Astrocyte (in vitro differentiated cells and primary cell): ENCODE measurements at regions not wholly inside any gene's neighbourhood (a gene's known extent, or its start where the extent isn't known, plus 50 kb on each side); places are given as distances from the start of the nearest gene placed in this dataset.

Source experiments
- DNase-seq: peaks from one replicate; pipeline ENCODE4 v3.0.0-alpha.2; 2010; ENCODE audit warnings: low read depth
- FAIRE-seq: peaks from 2 replicates; lab custom pipeline; 2011; peaks lifted over from hg19 to GRCh38; lab: Jason Lieb, UNC
- H2AFZ ChIP-seq: 2 replicates; pipeline ENCODE4 v1.6.0; 2012; ENCODE audit warnings: low read depth, low read length, inconsistent platforms
- H3K27ac ChIP-seq: 2 replicates; pipeline ENCODE4 v1.5.1; 2011; ENCODE audit warnings: low read depth, low read length, inconsistent platforms
- H3K27me3 ChIP-seq: 2 replicates; pipeline ENCODE4 v1.6.0; 2011; ENCODE audit warnings: low read length, inconsistent platforms; ENCODE audit not compliant: insufficient read depth
- H3K36me3 ChIP-seq: 2 replicates; pipeline ENCODE4 v1.5.1; 2011; ENCODE audit warnings: low read length, inconsistent platforms; ENCODE audit not compliant: insufficient read depth
- H3K4me1 ChIP-seq: 2 replicates; pipeline ENCODE4 v1.5.1; 2011; ENCODE audit warnings: low read length, inconsistent platforms; ENCODE audit not compliant: insufficient read depth
- H3K4me2 ChIP-seq: 2 replicates; pipeline ENCODE4 v1.6.0; 2012; ENCODE audit warnings: low read length, inconsistent platforms
- H3K4me3 ChIP-seq: 2 replicates; pipeline ENCODE4 v1.5.1; 2011; ENCODE audit warnings: low read depth, mild to moderate bottlenecking, low read length, inconsistent platforms; ENCODE audit not compliant: insufficient read depth
- H3K79me2 ChIP-seq: 2 replicates; pipeline ENCODE4 v1.6.0; 2012; ENCODE audit warnings: mild to moderate bottlenecking, low read length, inconsistent platforms; ENCODE audit not compliant: insufficient read depth
- H3K9ac ChIP-seq: 2 replicates; pipeline ENCODE4 v1.6.0; 2012; ENCODE audit warnings: mild to moderate bottlenecking, low read length, inconsistent platforms
- H3K9me3 ChIP-seq: 2 replicates; pipeline ENCODE4 v1.5.1; 2012; ENCODE audit warnings: low read depth, mild to moderate bottlenecking, low read length, inconsistent platforms; ENCODE audit not compliant: insufficient read depth
- H4K20me1 ChIP-seq: 2 replicates; pipeline ENCODE4 v1.6.0; 2012; ENCODE audit warnings: low read length, inconsistent platforms; ENCODE audit not compliant: insufficient read depth
- H3K27ac Mint-ChIP-seq: one replicate; pipeline ENCODE4 v1.8.0; 2021; ENCODE audit warnings: mild to moderate bottlenecking, mixed read lengths; ENCODE audit not compliant: unreplicated experiment
- H3K27me3 Mint-ChIP-seq: one replicate; pipeline ENCODE4 v1.8.0; 2021; ENCODE audit warnings: low read depth, mixed read lengths; ENCODE audit not compliant: unreplicated experiment
- H3K36me3 Mint-ChIP-seq: one replicate; pipeline ENCODE4 v1.8.0; 2021; ENCODE audit warnings: low read depth, mixed read lengths; ENCODE audit not compliant: unreplicated experiment
- H3K4me1 Mint-ChIP-seq: one replicate; pipeline ENCODE4 v1.8.0; 2021; ENCODE audit warnings: low read depth, mixed read lengths; ENCODE audit not compliant: unreplicated experiment
- H3K4me3 Mint-ChIP-seq: one replicate; pipeline ENCODE4 v1.8.0; 2021; ENCODE audit warnings: mild to moderate bottlenecking, moderate library complexity, mixed read lengths; ENCODE audit not compliant: unreplicated experiment
- H3K9me3 Mint-ChIP-seq: one replicate; pipeline ENCODE4 v1.8.0; 2021; ENCODE audit warnings: mild to moderate bottlenecking, mixed read lengths; ENCODE audit not compliant: unreplicated experiment
- EZH2 ChIP-seq: IDR thresholded peaks from 2 replicates; pipeline ENCODE4 v1.6.1; 2012; ENCODE audit warnings: mild to moderate bottlenecking, low read length, inconsistent platforms; ENCODE audit not compliant: insufficient read depth
- TF ChIP-seq, protein P1 (sequence below): IDR thresholded peaks from 2 replicates; pipeline ENCODE4 v1.5.1; 2011; ENCODE audit warnings: low read depth, mild to moderate bottlenecking, inconsistent platforms, low read length, moderate library complexity; ENCODE audit not compliant: insufficient read depth

GRCh38 chr15:61654002-61654740, 406.1 kb downstream of the VPS13C start:
- no peaks in the 10 kb centered on the region for H3K4me1 Mint-ChIP-seq
- Histone ChIP-seq H3K27me3 (no peaks in the 10 kb centered on the region), H2AFZ (no peak overlapping the region), H3K9ac (no peak overlapping the region), H3K9me3 (no peaks in the 10 kb centered on the region), H3K4me1 (no peaks in the 10 kb centered on the region), H3K36me3 (no peaks in the 10 kb centered on the region), H3K79me2 (no peaks in the 10 kb centered on the region), H4K20me1 (no peaks in the 10 kb centered on the region), H3K4me2 (no peak overlapping the region), H3K27ac (no peak overlapping the region), H3K4me3 (no peak overlapping the region)
- TF ChIP-seq, protein P1, sequence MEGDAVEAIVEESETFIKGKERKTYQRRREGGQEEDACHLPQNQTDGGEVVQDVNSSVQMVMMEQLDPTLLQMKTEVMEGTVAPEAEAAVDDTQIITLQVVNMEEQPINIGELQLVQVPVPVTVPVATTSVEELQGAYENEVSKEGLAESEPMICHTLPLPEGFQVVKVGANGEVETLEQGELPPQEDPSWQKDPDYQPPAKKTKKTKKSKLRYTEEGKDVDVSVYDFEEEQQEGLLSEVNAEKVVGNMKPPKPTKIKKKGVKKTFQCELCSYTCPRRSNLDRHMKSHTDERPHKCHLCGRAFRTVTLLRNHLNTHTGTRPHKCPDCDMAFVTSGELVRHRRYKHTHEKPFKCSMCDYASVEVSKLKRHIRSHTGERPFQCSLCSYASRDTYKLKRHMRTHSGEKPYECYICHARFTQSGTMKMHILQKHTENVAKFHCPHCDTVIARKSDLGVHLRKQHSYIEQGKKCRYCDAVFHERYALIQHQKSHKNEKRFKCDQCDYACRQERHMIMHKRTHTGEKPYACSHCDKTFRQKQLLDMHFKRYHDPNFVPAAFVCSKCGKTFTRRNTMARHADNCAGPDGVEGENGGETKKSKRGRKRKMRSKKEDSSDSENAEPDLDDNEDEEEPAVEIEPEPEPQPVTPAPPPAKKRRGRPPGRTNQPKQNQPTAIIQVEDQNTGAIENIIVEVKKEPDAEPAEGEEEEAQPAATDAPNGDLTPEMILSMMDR = no peak
- TF ChIP-seq EZH2 = no peak
- peaks cover 6% of the 10 kb centered on the region for H3K27me3 Mint-ChIP-seq
- DNase-seq (no peak), FAIRE-seq (no peak)
- H3K27ac Mint-ChIP-seq = no peak overlapping the region
- peaks cover 2% of the 10 kb centered on the region for H3K36me3 Mint-ChIP-seq
- H3K4me3 Mint-ChIP-seq = no peak overlapping the region
- H3K9me3 Mint-ChIP-seq = peaks cover under 1% of the 10 kb centered on the region

GRCh38 chr15:61653110-61653509, 407.1 kb downstream of the VPS13C start:
- Mint-ChIP-seq H3K4me1 (no peaks in the 10 kb centered on the region), H3K4me3 (no peak overlapping the region), H3K9me3 (peaks cover 5% of the 10 kb centered on the region), H3K36me3 (peaks cover 2% of the 10 kb centered on the region), H3K27ac (no peak overlapping the region), H3K27me3 (peaks cover 17% of the 10 kb centered on the region)
- no peaks in the 10 kb centered on the region for H3K4me1 ChIP-seq
- TF ChIP-seq, protein P1 = no peak
- TF ChIP-seq EZH2 = no peak
- no peak overlapping the region for H3K27ac ChIP-seq
- no peaks in the 10 kb centered on the region for H3K9me3 ChIP-seq
- H2AFZ ChIP-seq = no peak overlapping the region
- DNase-seq (no peak), FAIRE-seq (no peak)
- no peak overlapping the region for H3K9ac ChIP-seq
- H4K20me1 ChIP-seq = no peaks in the 10 kb centered on the region
- no peaks in the 10 kb centered on the region for H3K79me2 ChIP-seq
- no peaks in the 10 kb centered on the region for H3K36me3 ChIP-seq
- no peak overlapping the region for H3K4me2 ChIP-seq
- H3K4me3 ChIP-seq = no peak overlapping the region
- no peaks in the 10 kb centered on the region for H3K27me3 ChIP-seq

GRCh38 chr15:61651267-61651666, 409.0 kb downstream of the VPS13C start:
- H4K20me1 ChIP-seq = no peaks in the 10 kb centered on the region
- H3K4me3 ChIP-seq = no peak overlapping the region
- H3K27ac ChIP-seq = no peak overlapping the region
- no peaks in the 10 kb centered on the region for H3K36me3 ChIP-seq
- DNase-seq (no peak), FAIRE-seq (no peak)
- no peak overlapping the region for H3K4me2 ChIP-seq
- H3K27me3 ChIP-seq = no peaks in the 10 kb centered on the region
- H3K27ac Mint-ChIP-seq = no peak overlapping the region
- peaks cover 24% of the 10 kb centered on the region for H3K27me3 Mint-ChIP-seq
- peaks cover 5% of the 10 kb centered on the region for H3K9me3 Mint-ChIP-seq
- no peaks in the 10 kb centered on the region for H3K9me3 ChIP-seq
- H3K79me2 ChIP-seq = no peaks in the 10 kb centered on the region
- no peaks in the 10 kb centered on the region for H3K4me1 ChIP-seq
- no peak overlapping the region for H2AFZ ChIP-seq
- no peak overlapping the region for H3K9ac ChIP-seq
- peaks cover 1% of the 10 kb centered on the region for H3K4me1 Mint-ChIP-seq
- no peak overlapping the region for H3K4me3 Mint-ChIP-seq
- H3K36me3 Mint-ChIP-seq = peaks cover 2% of the 10 kb centered on the region
- TF ChIP-seq EZH2 = no peak
- TF ChIP-seq, protein P1 = no peak
